Activated CD4-positive, CD25-positive, alpha-beta regulatory T cell treated with anti-CD3 and anti-CD28 coated beads, Interleukin-2, amount 50 U/mL, for 24 hours (primary cell): ENCODE measurements at regions not wholly inside any gene's neighbourhood (a gene's known extent, or its start where the extent isn't known, plus 50 kb on each side); places are given as distances from the start of the nearest gene placed in this dataset.
A peak's percentile ranks its signal among the peaks of the same experiment; 100 is the strongest.

Experiments used
- ATAC-seq, 2 donors: fragments of 150-1000 bp; cut with Tn5 transposase; one replicate each; pipeline ENCODE4 v1.10.0; 2021; ENCODE audit warnings: mild to moderate bottlenecking in 1 of 2, moderate library complexity in 1 of 2

GRCh38 chr3:127458696-127459604, 131.6 kb downstream of the TPRA1 start:
- ATAC-seq: no peak

- ATAC-seq: no peak
Observed at GRCh38 chr3:127457546-127458145, 132.9 kb downstream of the TPRA1 start.

GRCh38 chr3:127457094-127457475, 133.4 kb downstream of the TPRA1 start:
- no peak for ATAC-seq

GRCh38 chr3:127456471-127457093, 134.0 kb downstream of the TPRA1 start:
- ATAC-seq: no peak

- ATAC-seq: peak; percentile 68 to 74
Observed at GRCh38 chr3:127455541-127456450, 134.7 kb downstream of the TPRA1 start.

- ATAC-seq: no peak
Observed at GRCh38 chr3:127454968-127455367, 135.6 kb downstream of the TPRA1 start.

GRCh38 chr3:127454051-127454450, 136.5 kb downstream of the TPRA1 start:
- no peak for ATAC-seq

GRCh38 chr3:127452321-127452821, 138.2 kb downstream of the TPRA1 start:
- ATAC-seq: no peak

GRCh38 chr3:127451321-127451720, 139.2 kb downstream of the TPRA1 start:
- no peak for ATAC-seq

- ATAC-seq: no peak
Observed at GRCh38 chr3:127450331-127450730, 140.2 kb downstream of the TPRA1 start.

GRCh38 chr3:127449486-127450212, 140.9 kb downstream of the TPRA1 start:
- ATAC-seq: no peak

GRCh38 chr3:127448671-127449070, 141.9 kb downstream of the TPRA1 start:
- no peak for ATAC-seq

- ATAC-seq: no peak
Observed at GRCh38 chr3:127448161-127448561, 142.4 kb downstream of the TPRA1 start.

- no peak for ATAC-seq
Observed at GRCh38 chr3:127446756-127447155, 143.8 kb downstream of the TPRA1 start.

- no peak for ATAC-seq
Observed at GRCh38 chr3:127445581-127446343, 144.8 kb downstream of the TPRA1 start.

GRCh38 chr3:127444761-127445160, 145.8 kb downstream of the TPRA1 start:
- no peak for ATAC-seq

- ATAC-seq: peak in 1 of 2 donors; percentile 18
Observed at GRCh38 chr3:127443581-127444375, 146.8 kb downstream of the TPRA1 start.

GRCh38 chr3:127442506-127442905, 148.0 kb downstream of the TPRA1 start:
- no peak for ATAC-seq

- ATAC-seq: no peak
Observed at GRCh38 chr3:127441764-127442163, 148.8 kb downstream of the TPRA1 start.

GRCh38 chr3:127440384-127440783, 150.1 kb downstream of the TPRA1 start:
- ATAC-seq: no peak
